Bone marrow (tissue), 2 donors: ENCODE measurements at regions not wholly inside any gene's neighbourhood (a gene's known extent, or its start where the extent isn't known, plus 50 kb on each side); places are given as distances from the start of the nearest gene placed in this dataset.

Source experiments
- DNase-seq, 2 donors: peaks; one replicate each; lab custom pipeline; 2025; lab: John Stamatoyannopoulos, UW

DNA sequence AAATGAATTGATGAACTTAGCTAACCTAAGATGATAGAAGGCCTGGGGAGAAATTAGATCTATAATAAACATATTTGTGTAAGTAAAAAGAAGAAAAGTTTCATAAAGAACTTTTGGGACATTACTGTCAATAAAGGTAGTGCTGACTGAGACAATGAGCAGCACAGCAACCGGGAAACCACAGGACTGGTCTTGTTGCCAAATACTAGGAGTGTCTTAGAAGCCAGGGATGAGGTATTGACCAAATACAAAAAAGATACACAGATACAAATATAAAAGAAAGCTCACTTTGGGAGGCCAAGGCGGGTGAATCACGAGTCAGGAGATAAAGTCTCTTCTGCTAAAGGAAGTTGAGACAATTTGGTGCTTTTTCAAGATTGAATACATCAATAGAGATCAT lies 362.4 kb upstream of the ZNF385D start:
- DNase-seq = no peak

DNA sequence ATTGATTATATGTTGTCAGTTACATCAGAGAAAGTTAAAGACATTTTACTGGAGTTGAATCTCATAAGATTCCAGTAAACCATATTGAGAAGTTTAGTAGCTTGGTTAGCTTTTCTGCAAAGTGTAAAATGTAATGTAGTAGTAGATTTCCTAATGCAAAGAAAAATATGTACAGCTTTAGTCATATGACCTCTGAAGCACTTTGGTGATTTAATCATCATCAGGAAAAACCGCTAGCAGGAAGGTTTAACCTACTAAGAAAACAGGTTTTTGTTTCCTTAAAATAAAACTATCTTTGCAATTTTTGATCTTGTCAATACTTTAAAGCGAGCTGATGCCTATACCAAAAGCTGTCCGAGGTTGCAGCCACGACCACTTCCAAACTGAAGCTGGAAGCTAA lies 364.6 kb upstream of the ZNF385D start:
- no peak for DNase-seq

- no peak for DNase-seq
These were observed 366.1 kb upstream of the ZNF385D start for GRCh38 chr3:22117091-22117490.

DNA sequence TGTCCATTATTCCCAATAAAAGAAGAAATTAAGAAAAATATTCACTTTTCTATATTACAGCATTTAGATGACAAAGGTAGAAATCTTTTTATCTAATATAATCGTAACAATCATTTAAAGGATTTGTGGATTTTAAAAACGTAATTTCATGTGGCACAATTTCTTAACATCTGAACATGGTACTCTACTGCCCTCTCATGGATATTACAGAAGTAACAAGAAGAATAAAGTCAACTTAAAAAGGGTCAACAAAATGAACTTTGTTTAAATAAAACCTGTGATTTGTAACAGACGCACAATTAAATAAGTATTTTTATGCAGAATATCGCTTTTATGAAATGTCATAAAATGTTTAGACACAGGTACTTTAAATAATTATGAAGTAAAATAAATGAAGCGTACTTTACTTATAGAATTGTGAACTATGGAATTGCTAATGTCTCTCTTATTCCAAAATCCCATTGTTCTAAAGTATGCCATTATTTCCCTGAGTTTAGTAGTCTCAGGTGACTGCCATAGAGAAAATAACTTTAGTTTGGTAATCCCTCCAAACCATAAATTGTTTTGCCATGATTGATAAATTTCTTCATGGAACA lies 366.8 kb upstream of the ZNF385D start:
- DNase-seq = no peak

DNA sequence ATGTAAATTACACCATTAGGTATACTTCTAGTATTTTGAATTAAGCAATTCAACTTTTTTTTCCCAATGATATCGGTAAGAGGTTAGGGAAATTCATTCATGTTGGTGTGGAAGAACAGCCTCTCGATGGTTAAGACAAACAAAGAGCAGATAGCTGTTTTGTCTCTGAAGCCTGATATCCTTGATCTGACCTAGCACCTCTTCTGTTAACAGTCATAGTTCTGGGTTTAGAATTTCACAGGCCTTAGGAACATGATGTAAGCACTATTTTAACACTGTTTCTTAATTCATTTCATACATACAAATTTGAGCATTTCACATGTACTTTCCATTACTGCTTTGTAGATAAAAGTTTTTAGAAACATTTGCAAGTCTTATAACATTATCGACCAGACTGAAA lies 367.5 kb upstream of the ZNF385D start:
- DNase-seq = no peak

- no peak for DNase-seq
These were observed 370.2 kb upstream of the ZNF385D start for GRCh38 chr3:22121068-22121701.

GRCh38 chr3:22122567-22122966 lies 371.6 kb upstream of the ZNF385D start:
- no peak for DNase-seq

- no peak for DNase-seq
These were observed 378.1 kb upstream of the ZNF385D start for GRCh38 chr3:22129101-22129500.

DNA sequence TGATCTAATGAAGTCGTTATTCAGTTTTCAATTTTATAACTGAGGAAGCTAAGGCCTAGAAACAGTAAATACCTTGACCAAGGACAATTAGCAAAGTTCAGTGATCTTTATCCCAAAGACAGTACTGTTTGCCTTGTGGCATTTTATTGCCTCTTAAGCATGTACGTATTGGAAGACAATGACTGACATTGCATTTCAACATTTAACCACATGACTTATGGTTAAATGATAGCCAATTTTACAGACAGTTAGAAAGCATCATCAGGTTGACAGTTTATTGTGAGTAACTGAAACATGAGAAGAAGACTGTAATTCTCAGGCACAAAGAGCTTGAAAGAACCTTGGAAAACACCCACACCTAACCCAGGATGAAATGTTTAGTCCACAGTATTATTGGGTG lies 390.8 kb upstream of the ZNF385D start:
- DNase-seq = no peak

DNA sequence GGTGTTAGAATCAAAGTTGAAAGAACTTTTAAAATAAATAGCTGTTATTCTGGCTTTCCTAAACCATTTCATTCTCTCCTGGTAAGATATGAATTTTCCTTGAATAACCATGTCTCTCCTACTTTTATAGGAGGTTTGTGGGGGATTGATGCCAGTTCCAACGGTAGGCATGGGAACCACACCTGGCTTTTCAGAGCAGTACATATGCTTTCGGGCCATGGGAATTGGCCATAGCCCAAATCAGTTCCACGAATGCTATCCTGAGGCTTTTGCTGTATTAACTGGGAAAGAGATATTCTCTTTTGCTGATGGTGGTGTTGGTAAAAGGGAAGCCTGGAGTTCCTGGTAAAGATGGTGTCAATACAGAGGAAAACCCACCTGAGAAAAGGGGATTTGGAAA lies 396.2 kb upstream of the ZNF385D start:
- no peak for DNase-seq

GRCh38 chr3:22156868-22157267 lies 405.9 kb upstream of the ZNF385D start:
- no peak for DNase-seq

DNA sequence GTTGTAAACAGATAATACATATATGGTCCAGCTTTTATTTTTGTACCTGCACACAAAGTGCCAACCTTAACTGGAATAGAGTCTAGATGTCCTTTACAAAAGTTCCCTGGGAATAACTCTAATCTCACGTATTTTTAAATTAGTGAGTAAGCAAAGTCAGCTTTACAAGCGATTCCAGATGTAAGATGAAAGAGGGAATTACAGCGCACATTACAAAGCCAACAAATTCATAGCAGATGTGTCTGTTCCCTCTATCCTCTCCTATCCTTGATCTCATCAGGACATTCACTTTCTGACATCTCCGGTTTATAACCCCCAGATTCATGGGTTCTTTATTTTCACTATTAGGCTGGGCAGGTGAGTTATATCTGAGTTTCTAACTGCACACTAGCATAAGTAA lies 406.8 kb upstream of the ZNF385D start:
- DNase-seq = no peak

- no peak for DNase-seq
These were observed 408.1 kb upstream of the ZNF385D start for GRCh38 chr3:22159004-22159695.

DNA sequence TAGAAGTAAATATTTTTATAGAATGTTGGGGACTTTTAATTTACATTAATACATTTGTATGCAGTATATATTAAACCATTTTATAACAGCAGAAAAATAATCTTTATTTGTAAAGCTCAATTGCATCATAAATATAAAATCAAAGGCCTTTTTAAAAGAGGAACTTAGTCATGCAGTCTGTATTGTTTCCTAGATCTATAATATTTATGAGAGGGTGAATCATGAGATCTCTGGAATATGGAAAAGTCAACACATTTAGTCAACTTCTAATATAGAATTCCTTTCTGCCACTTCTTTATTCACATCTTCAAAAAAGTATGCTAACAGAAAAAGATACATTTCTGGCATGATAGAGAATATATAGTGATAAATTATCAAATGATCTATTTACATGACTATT lies 410.3 kb upstream of the ZNF385D start:
- no peak for DNase-seq

- DNase-seq = no peak
These were observed 419.4 kb upstream of the ZNF385D start for GRCh38 chr3:22170370-22170769.

DNA sequence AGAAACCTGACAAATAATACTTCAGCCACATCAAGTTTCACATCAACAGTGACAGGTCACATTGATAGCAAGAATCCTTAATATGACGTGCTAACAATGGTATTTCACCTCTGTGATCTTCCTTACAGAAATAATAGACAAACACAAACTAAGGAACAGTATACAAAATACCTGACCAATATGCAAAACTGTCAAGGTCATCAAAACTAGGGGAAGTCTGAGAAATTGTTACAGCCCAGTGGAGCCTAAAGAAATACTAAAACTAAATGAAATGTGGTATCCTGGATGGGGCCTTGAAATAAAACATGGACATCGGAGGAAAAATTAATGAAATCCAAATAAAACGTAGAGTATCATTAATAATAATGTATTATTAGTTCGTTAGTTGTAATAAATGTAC lies 422.0 kb upstream of the ZNF385D start:
- no peak for DNase-seq

GRCh38 chr3:22175947-22176346 lies 424.9 kb upstream of the ZNF385D start:
- no peak for DNase-seq

- DNase-seq = no peak
These were observed 425.9 kb upstream of the ZNF385D start for GRCh38 chr3:22176911-22177310.

GRCh38 chr3:22189616-22190015 lies 438.6 kb upstream of the ZNF385D start:
- DNase-seq = no peak

DNA sequence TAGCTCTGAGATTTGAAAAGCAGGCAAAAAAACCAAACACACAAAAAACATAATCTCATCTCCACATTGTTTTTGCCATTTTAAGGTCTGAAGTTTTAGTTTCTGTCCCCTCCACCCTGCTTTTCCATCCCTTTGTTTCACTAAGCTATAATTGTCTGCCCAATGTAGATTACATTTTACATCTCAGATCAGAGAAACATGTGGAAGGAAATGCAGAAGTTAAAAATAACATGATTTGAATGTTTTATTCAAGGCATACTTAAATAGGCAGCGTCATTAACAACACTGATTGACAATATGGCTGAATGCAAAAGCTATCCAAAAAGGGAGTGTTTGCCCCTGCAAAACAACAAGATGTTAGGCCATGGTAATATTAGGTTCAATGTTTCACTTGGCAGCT lies 448.1 kb upstream of the ZNF385D start:
- DNase-seq = no peak

DNA sequence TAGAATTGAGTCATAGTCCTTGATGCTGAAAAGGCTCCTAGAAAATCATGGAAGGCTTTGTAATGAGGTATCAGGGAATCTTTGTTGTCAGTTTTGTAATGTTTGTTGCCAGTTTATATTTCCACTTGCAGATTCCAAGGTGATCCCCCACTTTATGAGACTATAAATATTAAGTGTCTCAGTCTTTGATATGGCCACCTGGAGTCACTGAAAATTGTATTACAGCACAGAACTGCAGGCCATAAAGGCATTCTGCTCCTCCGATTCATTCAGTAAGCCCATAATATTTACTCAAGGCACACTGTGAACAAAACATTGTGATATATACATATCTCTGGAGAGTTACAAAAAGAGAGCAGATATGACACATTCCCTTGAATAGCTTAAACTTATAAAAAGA lies 457.8 kb upstream of the ZNF385D start:
- DNase-seq = no peak

- no peak for DNase-seq
These were observed 458.6 kb upstream of the ZNF385D start for GRCh38 chr3:22209578-22209977.

- DNase-seq = no peak
These were observed 459.7 kb upstream of the ZNF385D start for GRCh38 chr3:22210693-22211092.

GRCh38 chr3:22216601-22217000 lies 465.6 kb upstream of the ZNF385D start:
- no peak for DNase-seq
